GM12878 (cell line): ENCODE measurements at regions not wholly inside any gene's neighbourhood (a gene's known extent, or its start where the extent isn't known, plus 50 kb on each side); places are given as distances from the start of the nearest gene placed in this dataset.

Experiments
- ATAC-seq: fragments of 200-7000 bp; cut with Tn5 transposase; 3 replicates; pipeline ENCODE4 v1.9.1; 2020; ENCODE audit warnings: mild to moderate bottlenecking, moderate library complexity
- BruUV-seq: library from RNA; stranded (reverse); fragments of 400-500 nt; replicated peaks from 2 replicates; lab custom pipeline; 2021; lab: Mats Ljungman, UMichigan
- CTCF ChIA-PET: fragments of 300-600 bp; sonication (Branson Sonifier 250); formaldehyde crosslinking; extraction: SDS; loops from one replicate; lab custom pipeline; 2021; ENCODE audit warnings: inconsistent platforms; lab: Yijun Ruan, JAX
- POLR2A ChIA-PET: fragments of 350-600 bp; formaldehyde crosslinking; extraction: SDS; loops from one replicate; lab custom pipeline; 2021; ENCODE audit warnings: inconsistent platforms; lab: Charles Lee
- RAD21 ChIA-PET: fragments of 300-600 bp; sonication (Branson Sonifier 250); formaldehyde crosslinking; loops from one replicate; lab custom pipeline; 2023; ENCODE audit warnings: antibody characterized with exemption; ENCODE audit not compliant: unreplicated experiment; lab: Charles Lee
- SMC1A ChIA-PET: fragments of 300-600 bp; sonication (Branson Sonifier 250); formaldehyde crosslinking; loops from one replicate; lab custom pipeline; 2023; ENCODE audit not compliant: unreplicated experiment, uncharacterized antibody; lab: Charles Lee
- DNase-seq: peaks from one replicate; pipeline ENCODE4 v3.0.0-alpha.2; 2011; ENCODE audit warnings: low read depth, low spot score
- FAIRE-seq: peaks from 3 replicates; lab custom pipeline; 2011; peaks lifted over from hg19 to GRCh38; lab: Jason Lieb, UNC
- H2AFZ ChIP-seq: 2 replicates; pipeline ENCODE4 v1.6.0; 2011; ENCODE audit warnings: low read depth, low read length, control low read depth; ENCODE audit not compliant: control insufficient read depth
- H3K27ac ChIP-seq: 2 replicates; pipeline ENCODE4 v1.5.1; 2011; ENCODE audit warnings: control low read depth; ENCODE audit not compliant: control insufficient read depth, insufficient read depth
- H3K27me3 ChIP-seq, 2 experiments: replicated peaks in 1 of 2; 2 replicates each; pipeline versions ENCODE4 v1.6.0 to v1.6.1; 2011; ENCODE audit warnings: low read length in 1 of 2; ENCODE audit not compliant: control insufficient read depth in 2 of 2, insufficient read depth in 2 of 2
- H3K36me3 ChIP-seq, 2 experiments: 2 replicates each; pipeline ENCODE4 v1.5.1; 2011; ENCODE audit warnings: low read length in 1 of 2; ENCODE audit not compliant: control insufficient read depth in 2 of 2, insufficient read depth in 2 of 2
- H3K4me1 ChIP-seq: 2 replicates; pipeline ENCODE4 v1.6.1; 2011; ENCODE audit warnings: mild to moderate bottlenecking, low read length, moderate library complexity, mixed read lengths; ENCODE audit not compliant: control insufficient read depth, insufficient read depth
- H3K4me2 ChIP-seq: 2 replicates; pipeline ENCODE4 v1.6.0; 2011; ENCODE audit warnings: control low read depth; ENCODE audit not compliant: control insufficient read depth, insufficient read depth
- H3K4me3 ChIP-seq: fragments of 200-600 bp; sonication (generic); 2 replicates; pipeline ENCODE4 v1.5.1; 2016
- H3K79me2 ChIP-seq: 2 replicates; pipeline ENCODE4 v1.6.0; 2011; ENCODE audit warnings: low read length; ENCODE audit not compliant: control insufficient read depth, insufficient read depth
- H3K9ac ChIP-seq: 2 replicates; pipeline ENCODE4 v1.8.0; 2011; ENCODE audit warnings: low read length, control low read depth, mixed read lengths; ENCODE audit not compliant: control insufficient read depth, insufficient read depth
- H3K9me3 ChIP-seq: replicated peaks from 3 replicates; pipeline ENCODE4 v1.5.1; 2011; ENCODE audit warnings: mild to moderate bottlenecking, low read length; ENCODE audit not compliant: control insufficient read depth, insufficient read depth
- H4K20me1 ChIP-seq: 2 replicates; pipeline ENCODE4 v1.6.0; 2011; ENCODE audit not compliant: control insufficient read depth, insufficient read depth
- MEF2A ChIP-seq: IDR thresholded peaks from 2 replicates; pipeline ENCODE4 v1.6.1; 2011; ENCODE audit warnings: low read depth, mild to moderate bottlenecking, low read length, moderate library complexity; ENCODE audit not compliant: insufficient read depth
- RB1 ChIP-seq: fragments of 450-650 bp; formaldehyde crosslinking; IDR thresholded peaks from 2 replicates; pipeline ENCODE4 v1.6.1; 2017; ENCODE audit warnings: mild to moderate bottlenecking, borderline replicate concordance
- SMC3 ChIP-seq: IDR thresholded peaks from 2 replicates; pipeline ENCODE4 v1.6.1; 2011; ENCODE audit warnings: low read length, improper control_type of control experiment, borderline replicate concordance
- STAT1 ChIP-seq: fragments of 450-650 bp; conservative IDR thresholded peaks from 2 replicates; pipeline ENCODE4 v1.6.1; 2014; ENCODE audit warnings: antibody characterized with exemption, mild to moderate bottlenecking
- WRNIP1 ChIP-seq: IDR thresholded peaks from 2 replicates; pipeline ENCODE4 v1.6.1; 2011; ENCODE audit warnings: low read depth, low read length, improper control_type of control experiment, borderline replicate concordance
- ZNF622 ChIP-seq: fragments of 450-650 bp; IDR thresholded peaks from 2 replicates; pipeline ENCODE4 v1.6.1; 2017; ENCODE audit warnings: mild to moderate bottlenecking, inconsistent platforms
- WGBS: methylation state at CpG from one replicate; pipeline ENCODE4 v1.1.6; 2016; ENCODE audit warnings: low lambda C conversion rate; ENCODE audit not compliant: insufficient replicate concordance, insufficient coverage; ENCODE audit errors: missing lambda C conversion rate; 5-methylcytosine and 5-hydroxymethylcytosine counted together
- in situ Hi-C: fragments of 300-500 bp; cut with MboI; formaldehyde crosslinking; loops from 9 replicates; pipeline ENCODE4 v1.14.3; 2018; ENCODE audit warnings: mixed read lengths
- intact Hi-C: fragments of 100-400 bp; cut with micrococcal nuclease; formaldehyde crosslinking; loops from one replicate; pipeline ENCODE4 v1.14.2; 2022; ENCODE audit not compliant: unreplicated experiment
- TF ChIP-seq, protein P1 (sequence below): fragments of 450-650 bp; IDR thresholded peaks from 2 replicates; pipeline ENCODE4 v1.6.1; 2017; ENCODE audit warnings: antibody characterized with exemption, mild to moderate bottlenecking, moderate library complexity

- no peak overlapping the region for H3K4me3 ChIP-seq
- H3K27ac ChIP-seq, result no peak overlapping the region
- no peak overlapping the region for H2AFZ ChIP-seq
- in situ Hi-C loops, result no loop called here
- POLR2A ChIA-PET, result interaction anchor here (2.3 kb wide), 1 partner anchor 30 kb away, joined by 10 read pairs; no protein-coding TSS in a partner anchor
- H3K79me2 ChIP-seq, result no peaks in the 10 kb centered on the region
- CTCF ChIA-PET, result no interaction called here
- TF ChIP-seq ZNF622 (no peak), WRNIP1 (no peak), RB1 (no peak), MEF2A (no peak), STAT1 (no peak), SMC3 (no peak)
- TF ChIP-seq, protein P1, sequence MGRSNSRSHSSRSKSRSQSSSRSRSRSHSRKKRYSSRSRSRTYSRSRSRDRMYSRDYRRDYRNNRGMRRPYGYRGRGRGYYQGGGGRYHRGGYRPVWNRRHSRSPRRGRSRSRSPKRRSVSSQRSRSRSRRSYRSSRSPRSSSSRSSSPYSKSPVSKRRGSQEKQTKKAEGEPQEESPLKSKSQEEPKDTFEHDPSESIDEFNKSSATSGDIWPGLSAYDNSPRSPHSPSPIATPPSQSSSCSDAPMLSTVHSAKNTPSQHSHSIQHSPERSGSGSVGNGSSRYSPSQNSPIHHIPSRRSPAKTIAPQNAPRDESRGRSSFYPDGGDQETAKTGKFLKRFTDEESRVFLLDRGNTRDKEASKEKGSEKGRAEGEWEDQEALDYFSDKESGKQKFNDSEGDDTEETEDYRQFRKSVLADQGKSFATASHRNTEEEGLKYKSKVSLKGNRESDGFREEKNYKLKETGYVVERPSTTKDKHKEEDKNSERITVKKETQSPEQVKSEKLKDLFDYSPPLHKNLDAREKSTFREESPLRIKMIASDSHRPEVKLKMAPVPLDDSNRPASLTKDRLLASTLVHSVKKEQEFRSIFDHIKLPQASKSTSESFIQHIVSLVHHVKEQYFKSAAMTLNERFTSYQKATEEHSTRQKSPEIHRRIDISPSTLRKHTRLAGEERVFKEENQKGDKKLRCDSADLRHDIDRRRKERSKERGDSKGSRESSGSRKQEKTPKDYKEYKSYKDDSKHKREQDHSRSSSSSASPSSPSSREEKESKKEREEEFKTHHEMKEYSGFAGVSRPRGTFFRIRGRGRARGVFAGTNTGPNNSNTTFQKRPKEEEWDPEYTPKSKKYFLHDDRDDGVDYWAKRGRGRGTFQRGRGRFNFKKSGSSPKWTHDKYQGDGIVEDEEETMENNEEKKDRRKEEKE, result no peak
- no peaks in the 10 kb centered on the region for H3K4me1 ChIP-seq
- H3K36me3 ChIP-seq, result no peaks in the 10 kb centered on the region
- BruUV-seq, result no TSS peak
- intact Hi-C loops, result no loop called here
- no peak overlapping the region for H3K4me2 ChIP-seq
- H3K27me3 ChIP-seq, result no peaks in the 10 kb centered on the region
- no peaks in the 10 kb centered on the region for H4K20me1 ChIP-seq
- no peak for ATAC-seq
- H3K9me3 ChIP-seq, result no peaks in the 10 kb centered on the region
- FAIRE-seq, result no peak
- 84% methylated on average over 3 of the region's 3 CpGs for WGBS
- H3K9ac ChIP-seq, result no peak overlapping the region
- RAD21 ChIA-PET, result interaction anchor here (0.9 to 1.0 kb wide), 2 partner anchors 40 to 80 kb away, joined by 4 to 6 read pairs; no protein-coding TSS in a partner anchor
- SMC1A ChIA-PET, result interaction anchor here (1.0 kb wide), 1 partner anchor 10 kb away, joined by 3 read pairs; no protein-coding TSS in a partner anchor
- no peak for DNase-seq
These were observed 190.7 kb upstream of the ANK2 start for GRCh38 chr4:112858751-112859150.
